GM20000 (cell line): ENCODE measurements at regions not wholly inside any gene's neighbourhood (a gene's known extent, or its start where the extent isn't known, plus 50 kb on each side); places are given as distances from the start of the nearest gene placed in this dataset.

Experiments used
- DNase-seq: peaks from one replicate; pipeline ENCODE4 v3.0.0; 2012; ENCODE audit warnings: low spot score
- TF ChIP-seq, protein P1 (sequence below): IDR thresholded peaks from 2 replicates; pipeline ENCODE4 v1.5.1; 2012; ENCODE audit warnings: mild to moderate bottlenecking, control low read depth; ENCODE audit errors: extremely low read depth, missing control alignments

DNA sequence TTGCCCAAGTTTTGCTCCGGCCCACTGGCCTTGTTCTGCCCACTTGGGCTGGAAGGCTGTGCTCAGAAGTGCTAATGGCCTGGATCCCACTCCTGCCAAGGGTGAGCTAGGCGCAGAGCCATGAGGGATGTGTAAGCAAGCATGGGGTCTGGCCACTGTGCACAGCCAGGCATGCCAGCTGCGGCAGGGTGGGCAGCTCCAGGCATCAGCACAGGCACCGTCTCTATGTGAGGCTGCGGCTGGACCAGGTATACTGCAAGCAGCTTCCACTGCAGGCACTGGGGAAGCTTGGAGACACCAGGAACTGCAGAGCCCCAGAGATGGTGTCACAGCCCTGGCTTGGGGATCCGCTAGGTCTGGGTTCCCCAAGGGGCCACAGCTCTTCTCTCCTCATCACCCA is 264.9 kb downstream of the LRIG3 start:
- DNase-seq, result no peak
- TF ChIP-seq, protein P1, sequence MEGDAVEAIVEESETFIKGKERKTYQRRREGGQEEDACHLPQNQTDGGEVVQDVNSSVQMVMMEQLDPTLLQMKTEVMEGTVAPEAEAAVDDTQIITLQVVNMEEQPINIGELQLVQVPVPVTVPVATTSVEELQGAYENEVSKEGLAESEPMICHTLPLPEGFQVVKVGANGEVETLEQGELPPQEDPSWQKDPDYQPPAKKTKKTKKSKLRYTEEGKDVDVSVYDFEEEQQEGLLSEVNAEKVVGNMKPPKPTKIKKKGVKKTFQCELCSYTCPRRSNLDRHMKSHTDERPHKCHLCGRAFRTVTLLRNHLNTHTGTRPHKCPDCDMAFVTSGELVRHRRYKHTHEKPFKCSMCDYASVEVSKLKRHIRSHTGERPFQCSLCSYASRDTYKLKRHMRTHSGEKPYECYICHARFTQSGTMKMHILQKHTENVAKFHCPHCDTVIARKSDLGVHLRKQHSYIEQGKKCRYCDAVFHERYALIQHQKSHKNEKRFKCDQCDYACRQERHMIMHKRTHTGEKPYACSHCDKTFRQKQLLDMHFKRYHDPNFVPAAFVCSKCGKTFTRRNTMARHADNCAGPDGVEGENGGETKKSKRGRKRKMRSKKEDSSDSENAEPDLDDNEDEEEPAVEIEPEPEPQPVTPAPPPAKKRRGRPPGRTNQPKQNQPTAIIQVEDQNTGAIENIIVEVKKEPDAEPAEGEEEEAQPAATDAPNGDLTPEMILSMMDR, result no peak

DNA sequence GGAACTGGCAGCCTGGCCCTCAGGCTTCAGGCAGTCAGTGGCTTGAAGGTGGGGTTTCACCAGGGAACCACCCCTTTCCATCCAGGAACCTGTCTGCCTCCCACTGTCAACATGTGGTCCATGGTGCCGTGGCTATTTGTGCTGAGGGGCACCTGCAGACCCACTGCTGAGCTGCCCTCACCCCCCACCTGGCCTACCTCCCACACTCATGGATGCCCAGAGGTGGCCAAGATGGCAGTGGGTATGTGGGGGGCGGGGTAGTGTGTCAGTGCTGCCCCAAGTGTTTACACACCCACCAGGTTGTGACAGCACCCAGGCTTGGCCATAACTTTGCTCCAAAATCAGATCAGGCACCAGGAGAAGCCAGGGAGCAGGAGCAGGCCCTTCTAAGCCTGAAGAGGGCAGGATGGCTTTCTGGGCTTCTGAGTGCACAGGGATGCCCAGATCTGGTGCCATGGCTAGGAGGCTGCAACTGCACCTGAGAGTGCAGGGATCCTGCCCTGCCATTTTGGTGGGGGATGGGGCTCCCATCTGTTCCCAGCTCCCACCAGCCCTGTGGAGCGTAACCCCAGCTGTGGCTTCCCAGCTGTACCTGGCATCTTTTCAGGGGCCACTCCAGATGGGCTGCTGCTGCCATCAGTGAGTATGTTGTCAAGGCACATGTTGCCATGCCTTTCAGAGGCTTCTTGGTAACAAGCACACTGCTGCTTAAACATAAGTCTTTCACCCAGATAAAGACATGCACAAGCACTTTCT is 263.9 kb downstream of the LRIG3 start:
- TF ChIP-seq, protein P1, result no peak
- no peak for DNase-seq

DNA sequence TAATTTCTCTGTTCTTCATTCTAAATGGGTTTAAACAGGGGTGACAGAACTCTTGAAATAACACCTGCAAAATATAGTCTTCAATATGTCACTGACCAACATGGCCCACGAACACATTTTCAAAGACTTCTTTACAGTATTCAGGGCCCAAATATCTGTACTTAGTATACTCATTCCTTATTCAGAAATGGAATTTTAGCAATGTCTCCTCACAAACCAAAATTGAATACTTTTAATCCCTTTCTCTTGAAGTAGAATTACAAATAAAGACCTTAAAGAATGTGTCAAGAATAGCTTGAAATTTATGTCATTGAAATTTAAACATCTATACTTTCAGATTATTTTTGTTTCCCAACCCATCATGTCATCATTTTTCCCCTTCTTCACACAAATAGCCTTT is 263.1 kb downstream of the LRIG3 start:
- TF ChIP-seq, protein P1, result no peak
- DNase-seq, result no peak

DNA sequence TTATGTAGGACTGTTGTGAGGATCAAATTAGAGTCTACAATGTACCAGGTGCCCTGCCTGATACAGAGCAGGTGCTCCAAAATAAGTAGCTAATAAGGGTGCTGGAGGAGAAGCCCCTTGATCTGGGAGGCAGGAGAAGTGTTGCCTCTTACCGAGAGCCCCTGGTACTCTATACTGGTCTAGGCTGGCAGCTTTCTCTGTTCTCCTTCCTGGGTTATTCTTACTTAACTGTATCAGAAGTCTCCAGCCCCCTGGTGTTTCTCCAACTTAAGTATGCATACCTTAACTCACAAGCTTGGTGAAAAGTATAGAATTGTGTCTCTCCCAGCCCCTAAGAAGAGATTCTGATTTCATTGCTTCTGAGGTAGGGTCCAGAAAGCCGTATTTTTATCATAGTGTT is 254.9 kb downstream of the LRIG3 start:
- TF ChIP-seq, protein P1, result no peak
- no peak for DNase-seq

DNA sequence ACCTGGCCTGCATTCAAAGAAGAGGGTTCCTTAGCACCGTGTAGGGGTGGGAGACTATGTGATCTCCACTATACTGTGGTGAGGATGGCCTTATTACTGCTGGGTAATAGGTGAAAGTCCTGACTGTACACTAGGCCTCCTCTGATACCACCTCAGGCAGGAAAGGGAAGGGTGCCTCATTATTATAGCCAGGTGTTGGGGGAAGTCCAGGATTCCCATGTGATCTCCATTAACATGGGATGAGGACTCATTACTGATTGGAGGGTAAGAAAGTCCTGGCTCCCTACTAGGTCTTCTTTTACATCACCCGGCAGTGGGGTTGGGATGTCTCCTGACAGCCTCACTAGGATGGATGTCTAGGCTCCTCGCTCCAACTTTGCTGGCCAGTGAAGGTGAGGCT is 252.1 kb downstream of the LRIG3 start:
- TF ChIP-seq, protein P1, result no peak
- DNase-seq, result no peak

DNA sequence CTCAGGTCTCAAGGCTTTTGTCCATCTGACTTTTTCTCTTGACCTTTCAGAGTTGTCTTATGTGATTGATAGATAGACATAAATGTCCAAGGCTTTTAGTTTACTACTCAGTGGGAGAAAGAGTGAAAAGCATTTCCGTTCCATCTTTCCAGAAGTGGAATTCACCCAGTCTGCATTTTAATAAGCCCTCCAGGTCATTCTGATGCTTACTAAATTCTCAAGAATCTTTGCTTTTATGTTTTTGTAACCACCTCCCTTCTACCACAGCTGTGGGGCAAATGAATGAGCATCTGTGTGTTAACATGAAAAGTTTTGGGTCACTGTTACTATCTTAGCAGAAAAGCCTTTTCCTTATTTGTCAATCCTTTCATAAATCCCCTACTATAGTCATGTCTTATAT is 251.4 kb downstream of the LRIG3 start:
- TF ChIP-seq, protein P1, result no peak
- no peak for DNase-seq

DNA sequence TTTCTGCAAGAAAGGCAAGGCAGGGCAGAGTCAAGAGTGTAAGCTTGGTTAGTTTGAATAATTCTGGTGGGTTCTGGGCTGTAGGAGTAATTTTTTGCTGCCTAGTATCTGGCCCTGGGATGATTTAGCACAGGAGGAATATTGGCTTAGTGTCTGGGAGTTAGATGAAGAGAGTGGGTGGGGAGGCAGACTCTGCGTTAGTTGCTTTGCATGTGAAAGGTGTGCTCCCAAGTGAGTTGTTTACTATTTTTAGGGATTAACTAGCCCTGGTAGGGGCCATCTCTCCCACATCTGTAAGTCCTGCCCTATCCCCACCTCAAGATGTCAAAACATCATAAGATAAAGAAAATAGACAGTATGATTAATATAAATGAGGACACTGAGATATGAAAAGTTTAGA is 249.7 kb downstream of the LRIG3 start:
- no peak for DNase-seq
- TF ChIP-seq, protein P1, result no peak
